Natural killer cell (primary cell): ENCODE measurements at regions not wholly inside any gene's neighbourhood (a gene's known extent, or its start where the extent isn't known, plus 50 kb on each side); places are given as distances from the start of the nearest gene placed in this dataset.

Experiments used
- ATAC-seq, 3 donors: fragments of 150-1000 bp in 2 of 3; fragments of 200-7000 bp in 1 of 3; cut with Tn5 transposase; 1 replicate in 1 of 3; 2 replicates in 2 of 3; pipeline ENCODE4 v1.10.0; 2021; ENCODE audit warnings: mild to moderate bottlenecking in 2 of 3, moderate library complexity in 2 of 3
- DNase-seq, 2 donors: peaks; one replicate each; pipeline versions ENCODE4 v3.0.0 to v3.0.0-alpha.2; 2013 to 2021; ENCODE audit warnings: mixed read lengths in 1 of 2
- H3K27ac ChIP-seq: one replicate; pipeline ENCODE4 v1.5.1; 2013; ENCODE audit warnings: mild to moderate bottlenecking, low read length
- H3K27me3 ChIP-seq: one replicate; pipeline ENCODE4 v1.6.1; 2013; ENCODE audit warnings: low read length; ENCODE audit not compliant: control insufficient read depth, insufficient read depth
- H3K36me3 ChIP-seq: one replicate; pipeline ENCODE4 v1.6.1; 2013; ENCODE audit warnings: low read length; ENCODE audit not compliant: control insufficient read depth, insufficient read depth
- H3K4me1 ChIP-seq: one replicate; pipeline ENCODE4 v1.6.1; 2013; ENCODE audit warnings: low read length; ENCODE audit not compliant: control insufficient read depth, insufficient read depth
- H3K4me3 ChIP-seq: one replicate; pipeline ENCODE4 v1.5.1; 2013; ENCODE audit warnings: low read length
- H3K9me3 ChIP-seq: one replicate; pipeline ENCODE4 v1.6.1; 2013; ENCODE audit warnings: low read length; ENCODE audit not compliant: control insufficient read depth, insufficient read depth
- H3K27ac Mint-ChIP-seq, 2 donors: one replicate each; pipeline ENCODE4 v1.8.0; 2022; ENCODE audit warnings: mild to moderate bottlenecking in 2 of 2, mixed read lengths in 2 of 2, moderate library complexity in 1 of 2
- H3K27me3 Mint-ChIP-seq, 2 donors: one replicate each; pipeline ENCODE4 v1.8.0; 2022; ENCODE audit warnings: low read depth in 2 of 2, mixed read lengths in 2 of 2
- H3K36me3 Mint-ChIP-seq: one replicate; pipeline ENCODE4 v1.8.0; 2022; ENCODE audit warnings: mixed read lengths
- H3K4me1 Mint-ChIP-seq, 2 donors: one replicate each; pipeline ENCODE4 v1.8.0; 2022; ENCODE audit warnings: mixed read lengths in 2 of 2
- H3K4me3 Mint-ChIP-seq: one replicate; pipeline ENCODE4 v1.8.0; 2022; ENCODE audit warnings: mild to moderate bottlenecking, moderate library complexity, mixed read lengths
- H3K9me3 Mint-ChIP-seq, 2 donors: one replicate each; pipeline ENCODE4 v1.8.0; 2022; ENCODE audit warnings: mixed read lengths in 2 of 2
- CTCF ChIP-seq: fragments of 200-600 bp; IDR thresholded peaks from one replicate; pipeline ENCODE4 v1.8.0; 2022; ENCODE audit warnings: antibody characterized with exemption
- WGBS: methylation state at CpG from one replicate; pipeline ENCODE4 v1.1.7; 2013; ENCODE audit warnings: missing lambda C conversion rate; ENCODE audit not compliant: insufficient coverage; 5-methylcytosine and 5-hydroxymethylcytosine counted together
- intact Hi-C: fragments of 100-400 bp; cut with micrococcal nuclease; formaldehyde crosslinking; loops from one replicate; pipeline ENCODE4 v1.14.2; 2022

GRCh38 chr21:38726482-38726881 lies 79.2 kb upstream of the ETS2 start:
- Histone ChIP-seq H3K36me3 (no peaks in the 10 kb centered on the region), H3K4me3 (no peak overlapping the region), H3K4me1 (no peaks in the 10 kb centered on the region), H3K9me3 (peaks cover 6% of the 10 kb centered on the region), H3K27me3 (no peaks in the 10 kb centered on the region), H3K27ac (no peak overlapping the region)
- DNase-seq (no peak), ATAC-seq (no peak)
- Mint-ChIP-seq H3K4me3 (no peak overlapping the region), H3K36me3 (peaks cover 8% of the 10 kb centered on the region), H3K27me3 (peaks cover 18 to 20% of the 10 kb centered on the region in 2 donors), H3K9me3 (peaks cover 2% of the 10 kb centered on the region in 2 donors), H3K4me1 (no peaks in the 10 kb centered on the region), H3K27ac (no peak overlapping the region)
- WGBS: 83% methylated on average over 1 of the region's 1 CpG
- TF ChIP-seq CTCF: no peak
- intact Hi-C loops: no loop called here

GRCh38 chr21:38729291-38729690 lies 76.4 kb upstream of the ETS2 start:
- Mint-ChIP-seq H3K9me3 (peaks cover 2% of the 10 kb centered on the region in 2 donors), H3K4me3 (no peak overlapping the region), H3K27ac (no peak overlapping the region), H3K27me3 (peaks cover 13 to 24% of the 10 kb centered on the region in 2 donors), H3K36me3 (peaks cover 6% of the 10 kb centered on the region), H3K4me1 (peaks cover 5 to 6% of the 10 kb centered on the region in 2 donors)
- H3K4me3 ChIP-seq: no peak overlapping the region
- peaks cover 5% of the 10 kb centered on the region for H3K4me1 ChIP-seq
- no peaks in the 10 kb centered on the region for H3K36me3 ChIP-seq
- intact Hi-C loops: no loop called here
- H3K27me3 ChIP-seq: peaks cover 4% of the 10 kb centered on the region
- no peak for TF ChIP-seq CTCF
- no CpG with 5 or more reads among the region's 1 CpG for WGBS
- no peak for DNase-seq
- H3K9me3 ChIP-seq: peaks cover 6% of the 10 kb centered on the region
- no peak overlapping the region for H3K27ac ChIP-seq
- no peak for ATAC-seq

GRCh38 chr21:38729754-38730379 lies 75.9 kb upstream of the ETS2 start:
- Mint-ChIP-seq H3K36me3 (peaks cover under 1% of the 10 kb centered on the region), H3K27me3 (peaks cover 13 to 27% of the 10 kb centered on the region in 2 donors), H3K27ac (no peak overlapping the region), H3K4me3 (no peak overlapping the region), H3K4me1 (peaks cover 7 to 8% of the 10 kb centered on the region in 2 donors), H3K9me3 (no peaks in the 10 kb centered on the region)
- DNase-seq (no peak), ATAC-seq (no peak)
- Histone ChIP-seq H3K27me3 (peaks cover 10% of the 10 kb centered on the region), H3K4me3 (no peak overlapping the region), H3K9me3 (peaks cover 6% of the 10 kb centered on the region), H3K27ac (no peak overlapping the region), H3K36me3 (no peaks in the 10 kb centered on the region), H3K4me1 (peaks cover 6% of the 10 kb centered on the region)
- intact Hi-C loops: loop anchor here (5.0 to 10.0 kb wide), 2 partner anchors 445 to 657 kb away; no protein-coding TSS in a partner anchor
- TF ChIP-seq CTCF: no peak
- WGBS: 48% methylated on average over 7 of the region's 8 CpGs
